ENCODE measurements at regions not wholly inside any gene's neighbourhood (a gene's known extent, or its start where the extent isn't known, plus 50 kb on each side); places are given as distances from the start of the nearest gene placed in this dataset.

GRCh38 chr11:20289732-20290131 is 73.8 kb upstream of the HTATIP2 start:
- CTCF ChIA-PET = no interaction called here
- H3K4me3 Mint-ChIP-seq = no peak overlapping the region
- H3K27ac Mint-ChIP-seq = no peak overlapping the region
- DNase-seq = no peak
- H3K36me3 Mint-ChIP-seq = no peaks in the 10 kb centered on the region
- Histone ChIP-seq H3K4me3 (ENCODE audit: low read length) (no peak overlapping the region), H3K9me3 (ENCODE audit: low read length) (no peaks in the 10 kb centered on the region), H3K27ac (ENCODE audit: low read depth, low read length) (no peak overlapping the region), H3K4me1 (ENCODE audit: insufficient read depth, low read length) (no peaks in the 10 kb centered on the region), H3K27me3 (ENCODE audit: insufficient read depth, low read length, poor library complexity, severe bottlenecking) (no peaks in the 10 kb centered on the region), H3K36me3 (ENCODE audit: insufficient read depth, low read length) (no peaks in the 10 kb centered on the region)
- H3K27me3 Mint-ChIP-seq = peaks cover 5 to 20% of the 10 kb centered on the region in 2 donors
- peaks cover 0 to 3% (median 0%) of the 10 kb centered on the region in 5 donors for H3K9me3 Mint-ChIP-seq
- POLR2A ChIA-PET = no interaction called here
- no peaks in the 10 kb centered on the region for H3K4me1 Mint-ChIP-seq

- Histone ChIP-seq H3K4me3 (ENCODE audit: low read length) (no peak overlapping the region), H3K4me1 (ENCODE audit: insufficient read depth, low read length) (no peaks in the 10 kb centered on the region), H3K27ac (ENCODE audit: low read depth, low read length) (no peak overlapping the region), H3K27me3 (ENCODE audit: insufficient read depth, low read length, poor library complexity, severe bottlenecking) (no peaks in the 10 kb centered on the region), H3K36me3 (ENCODE audit: insufficient read depth, low read length) (no peaks in the 10 kb centered on the region), H3K9me3 (ENCODE audit: low read length) (no peaks in the 10 kb centered on the region)
- DNase-seq = no peak
- Mint-ChIP-seq H3K27ac (no peak overlapping the region), H3K4me1 (peaks cover 0 to under 1% (median 0%) of the 10 kb centered on the region in 3 donors), H3K27me3 (peaks cover 2 to 26% of the 10 kb centered on the region in 2 donors), H3K4me3 (no peak overlapping the region), H3K9me3 (peaks cover 0 to 10% (median 6%) of the 10 kb centered on the region in 5 donors), H3K36me3 (no peaks in the 10 kb centered on the region)
- ChIA-PET POLR2A (no interaction called here), CTCF (no interaction called here)
These were observed 80.0 kb upstream of the HTATIP2 start for GRCh38 chr11:20283475-20283874.

DNA sequence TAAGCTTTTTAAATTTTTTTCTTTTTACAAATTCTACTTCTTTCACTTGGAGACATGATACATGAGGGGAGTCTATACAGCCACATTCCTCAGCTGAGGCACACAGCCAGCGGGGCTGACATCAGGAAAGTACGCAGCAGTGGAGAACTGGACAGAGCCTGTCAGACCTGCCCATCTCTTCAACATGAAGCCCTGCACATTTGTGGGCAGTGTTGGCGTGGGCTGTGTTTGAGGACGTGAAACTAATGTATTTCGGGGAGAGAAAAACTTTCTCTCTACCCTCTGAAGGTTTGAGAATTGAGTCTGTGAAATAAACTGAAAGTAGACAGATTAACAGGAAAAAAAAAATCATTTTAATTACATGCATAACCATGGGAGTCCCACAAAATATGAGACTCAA is 84.8 kb upstream of the HTATIP2 start:
- Histone ChIP-seq H3K4me1 (ENCODE audit: insufficient read depth, low read length) (no peaks in the 10 kb centered on the region), H3K4me3 (ENCODE audit: low read length) (no peak overlapping the region), H3K27ac (ENCODE audit: low read depth, low read length) (no peak overlapping the region), H3K9me3 (ENCODE audit: low read length) (no peaks in the 10 kb centered on the region), H3K27me3 (ENCODE audit: insufficient read depth, low read length, poor library complexity, severe bottlenecking) (no peaks in the 10 kb centered on the region), H3K36me3 (ENCODE audit: insufficient read depth, low read length) (no peaks in the 10 kb centered on the region)
- Mint-ChIP-seq H3K4me3 (no peak overlapping the region), H3K9me3 (peaks cover 0 to 4% (median 3%) of the 10 kb centered on the region in 5 donors), H3K27ac (no peak overlapping the region), H3K27me3 (peaks cover 10 to 43% of the 10 kb centered on the region in 2 donors), H3K36me3 (no peaks in the 10 kb centered on the region), H3K4me1 (peaks cover 0 to 1% (median 0%) of the 10 kb centered on the region in 3 donors)
- POLR2A ChIA-PET = no interaction called here
- DNase-seq = no peak
- CTCF ChIA-PET = no interaction called here

DNA sequence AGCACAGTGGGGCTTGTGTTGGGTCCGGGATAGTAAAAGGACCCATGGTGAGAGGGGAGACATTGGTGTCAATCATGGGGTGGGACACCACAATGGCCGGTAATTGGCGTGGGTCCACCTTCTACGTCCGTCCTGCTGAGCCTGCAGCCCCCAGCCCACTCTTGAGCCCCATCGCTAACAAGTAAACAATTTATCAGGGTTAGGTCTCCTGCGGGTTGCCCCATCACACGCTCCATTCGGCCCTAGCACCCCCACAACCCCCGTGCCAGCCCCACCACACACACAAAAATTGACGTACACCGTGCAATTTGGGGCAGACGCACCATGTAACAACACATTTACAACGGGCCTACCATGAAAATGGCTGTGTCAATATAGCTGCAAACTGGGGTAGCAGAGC is 86.5 kb upstream of the HTATIP2 start:
- Mint-ChIP-seq H3K4me1 (peaks cover 0 to 1% (median 0%) of the 10 kb centered on the region in 3 donors), H3K27me3 (peaks cover 14 to 50% of the 10 kb centered on the region in 2 donors), H3K27ac (no peak overlapping the region), H3K4me3 (no peak overlapping the region), H3K36me3 (no peaks in the 10 kb centered on the region), H3K9me3 (no peaks in the 10 kb centered on the region)
- Histone ChIP-seq H3K4me3 (ENCODE audit: low read length) (no peak overlapping the region), H3K36me3 (ENCODE audit: insufficient read depth, low read length) (no peaks in the 10 kb centered on the region), H3K27ac (ENCODE audit: low read depth, low read length) (no peak overlapping the region), H3K27me3 (ENCODE audit: insufficient read depth, low read length, poor library complexity, severe bottlenecking) (no peaks in the 10 kb centered on the region), H3K9me3 (ENCODE audit: low read length) (no peaks in the 10 kb centered on the region), H3K4me1 (ENCODE audit: insufficient read depth, low read length) (no peaks in the 10 kb centered on the region)
- ChIA-PET CTCF (no interaction called here), POLR2A (no interaction called here)
- no peak for DNase-seq

DNA sequence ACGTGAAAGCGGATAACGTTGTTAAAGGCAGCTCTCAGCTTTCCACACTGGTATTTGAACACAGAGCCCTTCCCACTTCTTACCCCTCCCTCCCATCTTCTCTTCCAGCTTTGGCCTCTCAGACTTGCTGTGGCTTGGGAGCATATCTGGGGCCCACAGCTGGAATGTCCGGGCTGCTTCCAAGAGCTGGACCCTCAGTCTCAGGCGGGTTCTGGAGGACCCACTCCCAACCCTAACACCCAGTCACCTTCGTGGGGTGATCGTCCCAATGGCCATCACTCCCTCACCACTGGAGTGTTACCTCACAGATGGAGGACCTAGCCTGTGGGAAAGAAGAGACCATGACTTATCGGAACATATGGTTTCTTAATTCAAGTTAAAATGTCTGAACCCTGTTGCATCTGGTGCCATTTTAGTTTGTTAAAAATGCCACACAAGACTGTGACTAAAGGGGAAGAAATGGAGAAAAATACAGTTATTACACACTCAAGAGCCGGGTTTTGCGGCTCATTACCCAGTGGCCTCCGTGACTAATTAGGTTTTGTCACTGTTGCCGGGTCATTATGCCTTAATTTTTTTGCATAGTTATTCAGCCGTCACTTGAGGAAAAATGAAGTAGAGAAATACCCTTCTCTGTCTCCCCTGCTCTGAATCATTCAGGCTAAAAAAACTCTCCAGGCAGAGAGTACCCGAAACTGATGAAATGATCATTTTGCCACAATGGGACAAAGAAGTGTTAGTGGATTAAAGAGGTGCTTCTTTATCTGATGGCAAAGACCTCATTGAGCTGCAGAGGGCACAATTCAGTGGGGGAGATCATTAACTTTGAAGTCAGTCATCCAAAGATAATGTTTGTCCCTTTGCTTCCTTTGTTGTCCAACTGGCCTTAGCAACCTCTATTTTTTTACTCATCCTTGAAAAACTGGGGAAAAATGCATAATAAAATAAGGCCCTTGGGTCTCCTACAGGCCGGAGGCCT is 87.2 kb upstream of the HTATIP2 start:
- H3K27ac ChIP-seq (ENCODE audit: low read depth, low read length) = no peak overlapping the region
- no peaks in the 10 kb centered on the region for H3K27me3 ChIP-seq (ENCODE audit: insufficient read depth, low read length, poor library complexity, severe bottlenecking)
- no peaks in the 10 kb centered on the region for H3K9me3 ChIP-seq (ENCODE audit: low read length)
- Mint-ChIP-seq H3K4me3 (no peak overlapping the region), H3K36me3 (no peaks in the 10 kb centered on the region), H3K27me3 (peaks cover 14 to 50% of the 10 kb centered on the region in 2 donors), H3K4me1 (peaks cover 0 to 1% (median 0%) of the 10 kb centered on the region in 3 donors), H3K27ac (no peak overlapping the region), H3K9me3 (no peaks in the 10 kb centered on the region)
- H3K4me3 ChIP-seq (ENCODE audit: low read length) = no peak overlapping the region
- DNase-seq = no peak
- no peaks in the 10 kb centered on the region for H3K4me1 ChIP-seq (ENCODE audit: insufficient read depth, low read length)
- no peaks in the 10 kb centered on the region for H3K36me3 ChIP-seq (ENCODE audit: insufficient read depth, low read length)
- ChIA-PET CTCF (no interaction called here), POLR2A (no interaction called here)

- Histone ChIP-seq H3K36me3 (ENCODE audit: insufficient read depth, low read length) (no peaks in the 10 kb centered on the region), H3K9me3 (ENCODE audit: low read length) (no peaks in the 10 kb centered on the region), H3K4me3 (ENCODE audit: low read length) (no peak overlapping the region), H3K27me3 (ENCODE audit: insufficient read depth, low read length, poor library complexity, severe bottlenecking) (no peaks in the 10 kb centered on the region), H3K27ac (ENCODE audit: low read depth, low read length) (no peak overlapping the region), H3K4me1 (ENCODE audit: insufficient read depth, low read length) (no peaks in the 10 kb centered on the region)
- Mint-ChIP-seq H3K4me3 (no peak overlapping the region), H3K27me3 (peaks cover 14 to 41% of the 10 kb centered on the region in 2 donors), H3K36me3 (no peaks in the 10 kb centered on the region), H3K9me3 (no peaks in the 10 kb centered on the region), H3K27ac (peak overlapping the region in 1 of 8 donors; percentile 18), H3K4me1 (peaks cover 0 to 1% (median 0%) of the 10 kb centered on the region in 3 donors)
- CTCF ChIA-PET = no interaction called here
- POLR2A ChIA-PET = no interaction called here
- no peak for DNase-seq
These were observed 89.5 kb upstream of the HTATIP2 start for GRCh38 chr11:20274031-20274430.

GRCh38 chr11:20261526-20261925 is 101.3 kb upstream of the DBX1 start:
- no peaks in the 10 kb centered on the region for H3K36me3 ChIP-seq (ENCODE audit: insufficient read depth, low read length)
- no peak for DNase-seq
- no peak overlapping the region for H3K4me3 Mint-ChIP-seq
- H3K4me1 Mint-ChIP-seq = no peaks in the 10 kb centered on the region
- no peaks in the 10 kb centered on the region for H3K9me3 ChIP-seq (ENCODE audit: low read length)
- no peak overlapping the region for H3K4me3 ChIP-seq (ENCODE audit: low read length)
- H3K27ac ChIP-seq (ENCODE audit: low read depth, low read length) = no peak overlapping the region
- ChIA-PET POLR2A (no interaction called here), CTCF (no interaction called here)
- H3K36me3 Mint-ChIP-seq = no peaks in the 10 kb centered on the region
- no peaks in the 10 kb centered on the region for H3K4me1 ChIP-seq (ENCODE audit: insufficient read depth, low read length)
- no peak overlapping the region for H3K27ac Mint-ChIP-seq
- peaks cover 0 to 3% (median 0%) of the 10 kb centered on the region in 5 donors for H3K9me3 Mint-ChIP-seq
- H3K27me3 ChIP-seq (ENCODE audit: insufficient read depth, low read length, poor library complexity, severe bottlenecking) = no peaks in the 10 kb centered on the region
- H3K27me3 Mint-ChIP-seq = peaks cover 10 to 33% of the 10 kb centered on the region in 2 donors

GRCh38 chr11:20260307-20260706 is 100.0 kb upstream of the DBX1 start:
- Mint-ChIP-seq H3K4me1 (no peaks in the 10 kb centered on the region), H3K9me3 (peaks cover 0 to 3% (median 0%) of the 10 kb centered on the region in 5 donors), H3K4me3 (no peak overlapping the region), H3K36me3 (no peaks in the 10 kb centered on the region), H3K27ac (no peak overlapping the region), H3K27me3 (peaks cover 10 to 33% of the 10 kb centered on the region in 2 donors)
- H3K4me1 ChIP-seq (ENCODE audit: insufficient read depth, low read length) = no peaks in the 10 kb centered on the region
- H3K27me3 ChIP-seq (ENCODE audit: insufficient read depth, low read length, poor library complexity, severe bottlenecking) = no peaks in the 10 kb centered on the region
- DNase-seq = no peak
- ChIA-PET POLR2A (no interaction called here), CTCF (no interaction called here)
- no peak overlapping the region for H3K4me3 ChIP-seq (ENCODE audit: low read length)
- H3K27ac ChIP-seq (ENCODE audit: low read depth, low read length) = no peak overlapping the region
- H3K9me3 ChIP-seq (ENCODE audit: low read length) = no peaks in the 10 kb centered on the region
- H3K36me3 ChIP-seq (ENCODE audit: insufficient read depth, low read length) = no peaks in the 10 kb centered on the region
